GM12878 (cell line): ENCODE measurements at regions not wholly inside any gene's neighbourhood (a gene's known extent, or its start where the extent isn't known, plus 50 kb on each side); places are given as distances from the start of the nearest gene placed in this dataset.

Experiments used
- BCL3 ChIP-seq: IDR thresholded peaks from 2 replicates; pipeline ENCODE4 v1.6.1; 2011; ENCODE audit warnings: borderline replicate concordance, low read depth, mild to moderate bottlenecking, moderate library complexity, low read length; ENCODE audit not compliant: insufficient read depth, poor library complexity, severe bottlenecking
- CTCF ChIP-seq, 3 experiments: IDR thresholded peaks in 2 of 3; conservative IDR thresholded peaks in 1 of 3; 2 replicates each; pipeline ENCODE4 v1.5.1; 2011; ENCODE audit warnings: low read depth in 3 of 3, low read length in 3 of 3, mild to moderate bottlenecking in 3 of 3, control low read depth in 2 of 3, moderate library complexity in 2 of 3, inconsistent platforms in 1 of 3, mixed read lengths in 1 of 3; ENCODE audit not compliant: control insufficient read depth in 2 of 3, insufficient read depth in 1 of 3; ENCODE audit errors: extremely low read depth in 1 of 3
- FOXK2 ChIP-seq: fragments of 450-650 bp; IDR thresholded peaks from 2 replicates; pipeline ENCODE4 v1.6.1; 2017; ENCODE audit warnings: mild to moderate bottlenecking, moderate library complexity
- GABPA ChIP-seq: IDR thresholded peaks from 2 replicates; pipeline ENCODE4 v1.6.1; 2014; ENCODE audit warnings: antibody characterized with exemption, low read depth, mild to moderate bottlenecking, inconsistent platforms
- NR2C2 ChIP-seq: IDR thresholded peaks from 2 replicates; pipeline ENCODE4 v1.6.1; 2011; ENCODE audit warnings: borderline replicate concordance, low read depth; ENCODE audit not compliant: control insufficient read depth, insufficient read length
- POLR2A ChIP-seq: IDR thresholded peaks from 2 replicates; pipeline ENCODE4 v1.6.1; 2011; ENCODE audit warnings: low read depth, mild to moderate bottlenecking, low read length
- TCF3 ChIP-seq: IDR thresholded peaks from 2 replicates; pipeline ENCODE4 v1.6.1; 2012; ENCODE audit warnings: low read depth, mild to moderate bottlenecking, low read length, borderline replicate concordance; ENCODE audit not compliant: insufficient read depth
- TCF7 ChIP-seq: IDR thresholded peaks from 2 replicates; pipeline ENCODE4 v1.6.1; 2014; ENCODE audit warnings: antibody characterized with exemption, borderline replicate concordance

GRCh38 chr6:1558388-1558787 lies 51.3 kb upstream of the FOXC1 start:
- no peak for TF ChIP-seq TCF7
- no peak for TF ChIP-seq GABPA
- no peak for TF ChIP-seq TCF3
- TF ChIP-seq FOXK2 = no peak
- TF ChIP-seq CTCF (IDR thresholded peaks at IDR 0.05 in 2 of 3, conservative IDR thresholded peaks at IDR 0.05 in 1 of 3; ENCODE audit: control insufficient read depth in 2 of 3, extremely low read depth in 1 of 3, insufficient read depth in 1 of 3, low read depth in 3 of 3, low read length in 3 of 3) = no peak
- no peak for TF ChIP-seq BCL3
- TF ChIP-seq NR2C2 = no peak
- no peak for TF ChIP-seq POLR2A
